ENCODE measurements at regions not wholly inside any gene's neighbourhood (a gene's known extent, or its start where the extent isn't known, plus 50 kb on each side); places are given as distances from the start of the nearest gene placed in this dataset.

DNA sequence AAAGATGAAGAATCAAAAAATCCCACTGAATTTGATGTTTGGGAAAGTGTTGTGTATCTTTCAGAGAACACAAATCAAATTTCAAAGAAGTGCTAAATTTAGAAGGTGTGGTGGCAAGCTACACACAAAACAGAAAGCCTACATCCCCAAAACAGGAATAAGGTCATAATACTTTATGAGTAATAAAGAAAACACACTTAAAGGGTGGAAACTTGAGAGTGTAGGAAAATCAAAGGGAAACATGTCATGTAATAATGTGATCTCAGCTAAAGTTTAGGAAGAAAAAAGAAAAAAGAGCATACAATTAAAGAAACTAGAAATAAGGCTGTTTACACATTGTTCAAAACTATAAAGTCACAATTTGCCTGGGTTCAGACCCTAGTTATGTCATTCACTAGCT lies 668.7 kb downstream of the PCDH17 start:
- Histone ChIP-seq H3K4me3 (no peak overlapping the region), H3K4me1 (peaks cover 0 to 3% (median 0%) of the 10 kb centered on the region in 12 donors), H3K36me3 (no peaks in the 10 kb centered on the region), H3K9me3 (no peaks in the 10 kb centered on the region), H3K27ac (no peak overlapping the region), H3K27me3 (no peaks in the 10 kb centered on the region)
- DNase-seq (no peak), ATAC-seq (no peak)
- intact Hi-C loops (cut with DNase I), result no loop called here
- no peak for TF ChIP-seq POLR2A (IDR thresholded peaks at IDR 0.05)
- TF ChIP-seq, protein P1, sequence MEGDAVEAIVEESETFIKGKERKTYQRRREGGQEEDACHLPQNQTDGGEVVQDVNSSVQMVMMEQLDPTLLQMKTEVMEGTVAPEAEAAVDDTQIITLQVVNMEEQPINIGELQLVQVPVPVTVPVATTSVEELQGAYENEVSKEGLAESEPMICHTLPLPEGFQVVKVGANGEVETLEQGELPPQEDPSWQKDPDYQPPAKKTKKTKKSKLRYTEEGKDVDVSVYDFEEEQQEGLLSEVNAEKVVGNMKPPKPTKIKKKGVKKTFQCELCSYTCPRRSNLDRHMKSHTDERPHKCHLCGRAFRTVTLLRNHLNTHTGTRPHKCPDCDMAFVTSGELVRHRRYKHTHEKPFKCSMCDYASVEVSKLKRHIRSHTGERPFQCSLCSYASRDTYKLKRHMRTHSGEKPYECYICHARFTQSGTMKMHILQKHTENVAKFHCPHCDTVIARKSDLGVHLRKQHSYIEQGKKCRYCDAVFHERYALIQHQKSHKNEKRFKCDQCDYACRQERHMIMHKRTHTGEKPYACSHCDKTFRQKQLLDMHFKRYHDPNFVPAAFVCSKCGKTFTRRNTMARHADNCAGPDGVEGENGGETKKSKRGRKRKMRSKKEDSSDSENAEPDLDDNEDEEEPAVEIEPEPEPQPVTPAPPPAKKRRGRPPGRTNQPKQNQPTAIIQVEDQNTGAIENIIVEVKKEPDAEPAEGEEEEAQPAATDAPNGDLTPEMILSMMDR (IDR thresholded peaks at IDR 0.05), result no peak

DNA sequence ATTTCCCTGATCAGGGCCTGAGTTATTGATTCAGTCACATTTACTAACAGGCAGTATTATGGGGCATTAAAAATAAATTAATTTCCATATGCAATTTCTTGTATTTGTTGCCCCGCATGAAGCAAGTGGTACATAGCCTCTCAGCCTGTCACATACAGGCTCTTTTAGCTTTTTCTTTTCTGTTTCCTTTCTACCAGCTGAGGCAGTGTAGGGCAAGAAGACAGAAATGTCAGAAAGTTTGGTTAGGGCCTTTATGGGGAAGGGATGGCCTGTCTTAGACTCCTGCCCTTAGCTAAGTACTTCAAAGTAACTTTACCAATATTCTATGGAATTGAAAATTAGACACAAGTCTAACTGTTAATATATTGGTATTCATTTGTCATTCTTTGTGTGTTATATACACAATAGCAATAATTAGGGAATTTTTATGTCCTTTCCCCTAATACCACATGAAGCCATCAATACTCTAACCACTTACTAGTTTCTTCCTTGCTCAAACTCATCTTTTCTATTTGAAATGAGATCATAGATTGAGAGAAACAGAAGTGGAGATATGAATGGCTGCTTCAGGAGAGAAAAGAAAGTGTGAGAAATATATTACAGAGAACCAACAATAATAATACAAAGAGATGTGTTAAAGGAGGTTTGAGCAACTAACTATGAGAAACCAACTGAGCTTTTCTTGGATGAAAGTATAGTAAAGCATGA lies 669.6 kb downstream of the PCDH17 start:
- DNase-seq, result no peak
- no peak overlapping the region for H3K4me3 ChIP-seq
- no peaks in the 10 kb centered on the region for H3K36me3 ChIP-seq
- H3K27ac ChIP-seq, result no peak overlapping the region
- 95 to 100% (median 96%) methylated on average over 1 of the region's 1 CpG for WGBS, 4 donors
- TF ChIP-seq, protein P1 (IDR thresholded peaks at IDR 0.05), result no peak
- TF ChIP-seq POLR2A (IDR thresholded peaks at IDR 0.05), result no peak
- ATAC-seq, result no peak
- H3K4me1 ChIP-seq, result peaks cover 0 to 3% (median 0%) of the 10 kb centered on the region in 12 donors
- no peaks in the 10 kb centered on the region for H3K27me3 ChIP-seq
- no peaks in the 10 kb centered on the region for H3K9me3 ChIP-seq
- intact Hi-C loops (cut with DNase I), result no loop called here

DNA sequence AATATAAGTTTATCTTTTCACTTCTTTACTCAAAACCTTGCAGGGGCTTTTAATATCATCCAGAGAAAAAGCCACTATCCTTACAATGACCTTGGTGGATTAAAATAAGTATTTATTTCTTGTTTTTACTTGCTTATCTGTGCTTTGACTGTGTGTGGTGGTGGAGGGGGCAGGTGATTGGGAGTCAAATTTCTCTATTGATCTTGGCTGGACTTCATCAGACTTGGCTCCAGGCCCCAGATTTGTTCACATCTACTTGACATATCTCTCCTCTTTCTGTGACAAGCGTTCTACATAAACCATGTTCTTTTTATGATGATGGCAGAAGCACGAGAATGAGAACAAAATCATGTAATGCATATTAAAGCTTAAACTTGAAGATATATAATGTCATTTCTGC lies 670.8 kb downstream of the PCDH17 start:
- Histone ChIP-seq H3K4me3 (no peak overlapping the region), H3K27ac (no peak overlapping the region), H3K27me3 (no peaks in the 10 kb centered on the region), H3K9me3 (no peaks in the 10 kb centered on the region), H3K4me1 (peaks cover 0 to 3% (median 0%) of the 10 kb centered on the region in 12 donors), H3K36me3 (no peaks in the 10 kb centered on the region)
- DNase-seq (no peak), ATAC-seq (no peak)
- intact Hi-C loops (cut with DNase I), result no loop called here
- 75 to 81% (median 78%) methylated on average over 2 of the region's 2 CpGs for WGBS, 4 donors
- TF ChIP-seq, protein P1 (IDR thresholded peaks at IDR 0.05), result no peak
- no peak for TF ChIP-seq POLR2A (IDR thresholded peaks at IDR 0.05)

DNA sequence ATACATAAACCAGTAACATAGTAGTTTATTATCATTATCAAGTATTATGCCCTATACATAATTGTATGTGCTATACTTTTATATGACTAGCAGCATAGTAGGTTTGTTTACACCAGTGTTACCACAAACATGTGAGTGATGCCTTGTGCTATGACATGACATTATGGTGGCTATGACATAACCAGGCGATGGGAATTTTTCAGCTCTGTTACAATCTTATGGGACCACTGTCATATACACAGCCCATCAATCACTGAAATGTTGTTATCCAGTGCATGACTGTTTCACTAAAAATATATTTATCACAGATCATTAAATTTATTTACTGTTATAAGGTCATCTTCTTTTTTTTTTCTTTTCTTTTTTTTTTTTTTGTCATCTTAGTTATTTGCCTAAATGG lies 674.5 kb downstream of the PCDH17 start:
- H3K9me3 ChIP-seq, result no peaks in the 10 kb centered on the region
- H3K4me1 ChIP-seq, result no peaks in the 10 kb centered on the region
- no peak for ATAC-seq
- no peaks in the 10 kb centered on the region for H3K27me3 ChIP-seq
- H3K27ac ChIP-seq, result no peak overlapping the region
- H3K36me3 ChIP-seq, result no peaks in the 10 kb centered on the region
- H3K4me3 ChIP-seq, result no peak overlapping the region
- DNase-seq, result no peak
- 94 to 100% (median 97%) methylated on average over 1 of the region's 1 CpG for WGBS, 4 donors
- intact Hi-C loops (cut with DNase I), result no loop called here
- TF ChIP-seq POLR2A (IDR thresholded peaks at IDR 0.05), result no peak
- TF ChIP-seq, protein P1 (IDR thresholded peaks at IDR 0.05), result no peak

Measured in heart left ventricle (tissue), 16 donors.